ENCODE measurements at regions not wholly inside any gene's neighbourhood (a gene's known extent, or its start where the extent isn't known, plus 50 kb on each side); places are given as distances from the start of the nearest gene placed in this dataset.

DNA sequence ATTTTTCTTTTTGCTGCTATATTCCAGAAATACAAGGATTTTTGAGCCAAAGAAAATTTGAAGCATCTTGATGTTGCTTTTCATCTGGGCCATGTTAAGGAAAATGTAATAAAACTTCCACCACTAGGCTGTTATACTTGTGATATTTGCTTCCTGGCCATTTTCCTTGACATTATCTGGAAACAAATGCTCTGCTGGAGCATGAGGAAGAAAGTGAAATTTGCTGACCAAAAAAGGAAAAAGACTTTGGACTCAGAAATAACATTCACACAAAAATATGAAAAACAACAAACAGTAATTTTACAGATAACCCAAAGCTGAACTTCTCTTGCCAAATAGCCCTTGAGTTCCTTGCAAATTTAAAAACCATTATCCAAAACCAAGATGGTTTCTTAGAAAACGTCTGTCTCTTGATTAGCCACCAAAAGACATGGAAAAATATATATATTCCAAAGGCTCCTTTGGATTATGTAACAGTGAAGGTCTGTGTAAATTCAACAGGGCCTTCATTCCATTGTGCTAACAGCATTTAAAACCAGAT is 344.5 kb downstream of the LMX1A start:
- TF ChIP-seq, protein P1, sequence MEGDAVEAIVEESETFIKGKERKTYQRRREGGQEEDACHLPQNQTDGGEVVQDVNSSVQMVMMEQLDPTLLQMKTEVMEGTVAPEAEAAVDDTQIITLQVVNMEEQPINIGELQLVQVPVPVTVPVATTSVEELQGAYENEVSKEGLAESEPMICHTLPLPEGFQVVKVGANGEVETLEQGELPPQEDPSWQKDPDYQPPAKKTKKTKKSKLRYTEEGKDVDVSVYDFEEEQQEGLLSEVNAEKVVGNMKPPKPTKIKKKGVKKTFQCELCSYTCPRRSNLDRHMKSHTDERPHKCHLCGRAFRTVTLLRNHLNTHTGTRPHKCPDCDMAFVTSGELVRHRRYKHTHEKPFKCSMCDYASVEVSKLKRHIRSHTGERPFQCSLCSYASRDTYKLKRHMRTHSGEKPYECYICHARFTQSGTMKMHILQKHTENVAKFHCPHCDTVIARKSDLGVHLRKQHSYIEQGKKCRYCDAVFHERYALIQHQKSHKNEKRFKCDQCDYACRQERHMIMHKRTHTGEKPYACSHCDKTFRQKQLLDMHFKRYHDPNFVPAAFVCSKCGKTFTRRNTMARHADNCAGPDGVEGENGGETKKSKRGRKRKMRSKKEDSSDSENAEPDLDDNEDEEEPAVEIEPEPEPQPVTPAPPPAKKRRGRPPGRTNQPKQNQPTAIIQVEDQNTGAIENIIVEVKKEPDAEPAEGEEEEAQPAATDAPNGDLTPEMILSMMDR (IDR thresholded peaks at IDR 0.05) = no peak
- no peak for TF ChIP-seq POLR2A (IDR thresholded peaks at IDR 0.05)

Data from heart left ventricle (tissue), 13 donors.